Skeletal muscle satellite cell (primary cell): ENCODE measurements at regions not wholly inside any gene's neighbourhood (a gene's known extent, or its start where the extent isn't known, plus 50 kb on each side); places are given as distances from the start of the nearest gene placed in this dataset.

Experiments used
- H3K27me3 ChIP-seq: 2 replicates; pipeline ENCODE4 v1.7.0; 2013; ENCODE audit warnings: low read length; ENCODE audit not compliant: control insufficient read depth, insufficient read depth
- H3K36me3 ChIP-seq: 2 replicates; pipeline ENCODE4 v1.7.0; 2013; ENCODE audit warnings: mild to moderate bottlenecking, control low read depth, low read length; ENCODE audit not compliant: insufficient read depth
- H3K4me1 ChIP-seq: 2 replicates; pipeline ENCODE4 v1.7.0; 2013; ENCODE audit warnings: low read length; ENCODE audit not compliant: control insufficient read depth, insufficient read depth
- H3K4me2 ChIP-seq: 2 replicates; pipeline ENCODE4 v1.7.0; 2013; ENCODE audit warnings: mild to moderate bottlenecking, low read length
- H3K4me3 ChIP-seq: 2 replicates; pipeline ENCODE4 v1.7.0; 2013; ENCODE audit warnings: low read length
- H3K9ac ChIP-seq: 2 replicates; pipeline ENCODE4 v1.7.0; 2013; ENCODE audit warnings: mild to moderate bottlenecking, low read depth, low read length, moderate library complexity
- H3K9me3 ChIP-seq: replicated peaks from 2 replicates; pipeline ENCODE4 v1.7.0; 2013; ENCODE audit warnings: mild to moderate bottlenecking, control low read depth, low read length

- H3K36me3 ChIP-seq: no peaks in the 10 kb centered on the region
- no peak overlapping the region for H3K9ac ChIP-seq
- H3K4me1 ChIP-seq: no peaks in the 10 kb centered on the region
- H3K27me3 ChIP-seq: no peaks in the 10 kb centered on the region
- no peak overlapping the region for H3K4me3 ChIP-seq
- no peak overlapping the region for H3K4me2 ChIP-seq
- H3K9me3 ChIP-seq: no peaks in the 10 kb centered on the region
Measured at GRCh38 chr6:120576061-120576460, 758.2 kb downstream of the TBC1D32 start.

GRCh38 chr6:120569714-120570113 is 764.6 kb downstream of the TBC1D32 start:
- Histone ChIP-seq H3K4me1 (no peaks in the 10 kb centered on the region), H3K4me2 (no peak overlapping the region), H3K27me3 (no peaks in the 10 kb centered on the region), H3K9me3 (no peaks in the 10 kb centered on the region), H3K9ac (no peak overlapping the region), H3K36me3 (no peaks in the 10 kb centered on the region), H3K4me3 (no peak overlapping the region)

- H3K9me3 ChIP-seq: no peaks in the 10 kb centered on the region
- no peaks in the 10 kb centered on the region for H3K36me3 ChIP-seq
- H3K4me2 ChIP-seq: no peak overlapping the region
- H3K9ac ChIP-seq: no peak overlapping the region
- no peak overlapping the region for H3K4me3 ChIP-seq
- no peaks in the 10 kb centered on the region for H3K27me3 ChIP-seq
- no peaks in the 10 kb centered on the region for H3K4me1 ChIP-seq
Measured at GRCh38 chr6:120564779-120565178, 769.5 kb downstream of the TBC1D32 start.

GRCh38 chr6:120558294-120558693 is 776.0 kb downstream of the TBC1D32 start:
- no peaks in the 10 kb centered on the region for H3K27me3 ChIP-seq
- H3K4me2 ChIP-seq: no peak overlapping the region
- no peaks in the 10 kb centered on the region for H3K4me1 ChIP-seq
- H3K36me3 ChIP-seq: no peaks in the 10 kb centered on the region
- H3K4me3 ChIP-seq: no peak overlapping the region
- H3K9ac ChIP-seq: no peak overlapping the region
- H3K9me3 ChIP-seq: no peaks in the 10 kb centered on the region

- H3K9me3 ChIP-seq: no peaks in the 10 kb centered on the region
- no peak overlapping the region for H3K4me3 ChIP-seq
- no peak overlapping the region for H3K9ac ChIP-seq
- no peaks in the 10 kb centered on the region for H3K36me3 ChIP-seq
- no peaks in the 10 kb centered on the region for H3K4me1 ChIP-seq
- H3K4me2 ChIP-seq: no peak overlapping the region
- no peaks in the 10 kb centered on the region for H3K27me3 ChIP-seq
Measured at GRCh38 chr6:120557554-120557953, 776.7 kb downstream of the TBC1D32 start.

GRCh38 chr6:120556491-120556890 is 777.8 kb downstream of the TBC1D32 start:
- Histone ChIP-seq H3K9me3 (no peaks in the 10 kb centered on the region), H3K9ac (no peak overlapping the region), H3K4me3 (no peak overlapping the region), H3K27me3 (no peaks in the 10 kb centered on the region), H3K4me1 (no peaks in the 10 kb centered on the region), H3K4me2 (no peak overlapping the region), H3K36me3 (no peaks in the 10 kb centered on the region)

- Histone ChIP-seq H3K27me3 (no peaks in the 10 kb centered on the region), H3K4me2 (no peak overlapping the region), H3K9ac (no peak overlapping the region), H3K4me1 (no peaks in the 10 kb centered on the region), H3K4me3 (no peak overlapping the region), H3K36me3 (no peaks in the 10 kb centered on the region), H3K9me3 (no peaks in the 10 kb centered on the region)
Measured at GRCh38 chr6:120553353-120553752, 780.9 kb downstream of the TBC1D32 start.

GRCh38 chr6:120545353-120545752 is 788.9 kb downstream of the TBC1D32 start:
- Histone ChIP-seq H3K36me3 (no peaks in the 10 kb centered on the region), H3K27me3 (no peaks in the 10 kb centered on the region), H3K9me3 (no peaks in the 10 kb centered on the region), H3K9ac (no peak overlapping the region), H3K4me3 (no peak overlapping the region), H3K4me2 (no peak overlapping the region), H3K4me1 (no peaks in the 10 kb centered on the region)

- Histone ChIP-seq H3K9me3 (no peaks in the 10 kb centered on the region), H3K4me1 (no peaks in the 10 kb centered on the region), H3K36me3 (no peaks in the 10 kb centered on the region), H3K4me2 (no peak overlapping the region), H3K4me3 (no peak overlapping the region), H3K27me3 (no peaks in the 10 kb centered on the region), H3K9ac (no peak overlapping the region)
Measured at GRCh38 chr6:120534954-120535353, 799.3 kb downstream of the TBC1D32 start.

GRCh38 chr6:120526576-120526975 is 807.7 kb downstream of the TBC1D32 start:
- Histone ChIP-seq H3K9me3 (no peaks in the 10 kb centered on the region), H3K27me3 (no peaks in the 10 kb centered on the region), H3K9ac (no peak overlapping the region), H3K4me3 (no peak overlapping the region), H3K36me3 (no peaks in the 10 kb centered on the region), H3K4me1 (no peaks in the 10 kb centered on the region), H3K4me2 (no peak overlapping the region)

- Histone ChIP-seq H3K36me3 (no peaks in the 10 kb centered on the region), H3K4me2 (no peak overlapping the region), H3K4me1 (no peaks in the 10 kb centered on the region), H3K27me3 (no peaks in the 10 kb centered on the region), H3K4me3 (no peak overlapping the region), H3K9me3 (no peaks in the 10 kb centered on the region), H3K9ac (no peak overlapping the region)
Measured at GRCh38 chr6:120514544-120514943, 819.7 kb downstream of the TBC1D32 start.

- no peaks in the 10 kb centered on the region for H3K4me1 ChIP-seq
- H3K27me3 ChIP-seq: no peaks in the 10 kb centered on the region
- H3K9ac ChIP-seq: no peak overlapping the region
- no peaks in the 10 kb centered on the region for H3K36me3 ChIP-seq
- no peaks in the 10 kb centered on the region for H3K9me3 ChIP-seq
- H3K4me3 ChIP-seq: no peak overlapping the region
- H3K4me2 ChIP-seq: no peak overlapping the region
Measured at GRCh38 chr6:120511712-120512111, 822.6 kb downstream of the TBC1D32 start.
